GM21381 (cell line): ENCODE measurements at regions not wholly inside any gene's neighbourhood (a gene's known extent, or its start where the extent isn't known, plus 50 kb on each side); places are given as distances from the start of the nearest gene placed in this dataset.

Source experiments
- ATAC-seq: cut with Tn5 transposase; IDR thresholded peaks from one replicate; pipeline ENCODE4 v1.9.1; 2021; ENCODE audit warnings: mild to moderate bottlenecking, moderate library complexity; ENCODE audit not compliant: unreplicated experiment

DNA sequence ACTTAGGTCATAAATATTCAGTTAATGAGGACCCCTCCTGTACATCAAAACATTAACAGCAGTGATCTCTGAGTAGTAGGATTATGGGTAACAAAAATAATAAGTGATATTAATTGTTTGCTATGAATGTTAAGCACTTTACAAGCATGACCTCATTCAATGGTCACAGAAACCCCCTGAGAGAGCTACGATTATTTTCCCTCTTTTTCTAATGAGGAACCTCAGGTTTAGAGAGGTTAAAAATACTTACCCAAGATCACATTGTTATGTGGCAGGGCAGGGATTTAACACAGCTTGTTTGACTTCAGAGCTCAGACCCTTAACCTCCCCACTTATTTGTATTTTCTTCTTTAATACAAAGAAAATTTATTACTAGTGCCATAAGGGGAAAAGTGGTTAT lies 228.2 kb downstream of the TBL1XR1 start:
- ATAC-seq, result no peak

- no peak for ATAC-seq
Observed at GRCh38 chr3:176968631-176969030, 228.7 kb downstream of the TBL1XR1 start.

DNA sequence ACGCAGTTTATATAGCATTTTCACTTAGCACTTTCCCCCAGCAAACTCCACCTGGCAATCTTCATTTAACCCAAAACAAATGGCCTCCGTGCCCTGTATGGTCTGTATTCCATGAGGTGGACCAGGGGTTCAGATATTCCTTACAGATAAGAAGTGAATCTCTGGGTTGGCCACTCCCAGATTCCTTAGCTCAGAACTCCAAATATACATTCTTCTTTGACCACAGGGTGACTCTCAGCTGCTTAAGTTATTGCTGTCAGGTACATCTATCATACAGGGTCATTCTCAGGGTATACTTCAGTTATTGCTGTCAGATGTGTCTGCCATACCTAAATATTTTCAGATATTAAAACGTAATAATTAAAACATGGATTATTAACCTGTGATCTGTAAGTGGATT lies 229.8 kb downstream of the TBL1XR1 start:
- ATAC-seq, result no peak

GRCh38 chr3:176964661-176965060 lies 232.6 kb downstream of the TBL1XR1 start:
- no peak for ATAC-seq

- ATAC-seq, result no peak
Observed at GRCh38 chr3:176961916-176962315, 235.4 kb downstream of the TBL1XR1 start.

DNA sequence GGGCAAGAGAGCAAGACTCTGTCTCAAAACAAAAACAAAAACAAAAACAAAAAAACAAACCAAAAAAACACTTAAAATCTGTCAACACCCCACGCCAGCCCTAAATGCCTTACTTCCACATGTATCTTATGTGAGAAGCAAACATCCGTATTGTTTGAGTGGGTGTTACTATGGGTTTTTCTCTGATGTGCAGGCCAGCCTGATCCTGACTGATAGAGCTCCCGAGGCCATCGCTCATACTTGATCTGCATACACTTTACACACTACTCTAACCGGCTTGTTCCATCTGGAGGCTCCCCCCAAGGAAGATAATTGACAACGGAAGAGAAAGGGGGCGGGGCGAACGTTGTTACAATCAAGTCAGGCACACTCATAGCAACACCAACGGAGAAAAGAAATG lies 237.4 kb downstream of the TBL1XR1 start:
- no peak for ATAC-seq

GRCh38 chr3:176958560-176958959 lies 238.7 kb downstream of the TBL1XR1 start:
- no peak for ATAC-seq

DNA sequence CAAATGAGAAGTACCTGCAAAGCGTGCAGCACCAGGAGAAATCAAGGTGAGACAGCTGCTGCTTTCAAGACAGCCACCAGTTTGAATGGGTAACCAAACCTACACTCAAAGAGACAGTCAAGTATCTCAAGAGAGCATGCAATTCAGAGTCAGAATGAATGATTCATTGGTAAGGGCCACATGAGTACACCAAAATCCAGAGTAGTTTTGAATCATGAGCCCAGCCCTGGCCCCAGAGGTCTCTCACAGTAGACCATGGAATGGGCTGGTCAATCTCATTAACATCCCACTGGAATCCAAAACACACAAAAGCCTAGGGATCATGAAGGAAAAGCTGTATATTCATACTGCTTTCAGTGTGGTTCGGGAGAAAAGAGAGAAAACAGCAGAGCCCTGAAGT lies 242.8 kb downstream of the TBL1XR1 start:
- ATAC-seq, result no peak

DNA sequence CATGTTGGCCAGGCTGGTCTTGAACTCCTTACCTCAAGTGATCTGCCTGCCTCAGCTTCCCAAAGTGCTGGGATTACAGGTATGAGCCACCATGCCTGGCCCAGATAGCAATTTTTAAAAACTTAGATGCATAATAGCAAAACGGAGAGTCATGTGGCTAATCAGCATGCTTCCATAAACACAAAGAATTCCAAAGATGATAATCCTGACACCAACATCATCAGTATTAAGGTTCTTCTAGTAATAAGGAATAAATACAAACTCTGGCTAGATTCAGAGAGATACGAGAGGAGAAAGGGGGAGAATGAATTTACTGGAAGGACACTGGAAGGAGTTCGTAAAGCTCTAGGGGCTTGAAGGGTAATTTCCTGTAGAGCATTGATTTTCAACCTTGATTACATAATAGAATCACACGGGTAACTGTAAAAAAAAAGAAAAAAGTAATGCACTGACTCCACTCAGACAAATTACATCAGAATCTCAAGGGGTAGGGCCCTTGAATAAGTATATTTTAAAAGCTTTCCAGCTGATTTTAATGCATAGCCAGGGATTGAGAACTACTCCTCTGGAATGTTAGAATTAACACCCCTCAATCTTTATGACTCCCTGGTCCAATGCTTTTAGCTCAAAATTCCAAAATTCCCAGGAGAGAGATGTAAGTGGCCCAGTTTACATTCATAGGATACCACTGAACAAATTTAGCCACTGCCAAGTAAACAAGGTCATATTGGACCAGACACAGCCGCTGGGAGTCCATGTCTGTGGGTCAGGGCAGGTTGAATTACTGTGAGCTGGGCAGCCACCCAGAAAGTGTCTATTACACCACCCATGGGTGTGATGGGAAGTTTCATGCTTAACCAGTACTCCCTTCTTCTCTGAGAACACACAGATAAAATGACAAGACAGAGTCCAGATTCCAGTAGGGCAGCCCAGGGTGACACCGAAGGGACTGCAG lies 243.9 kb downstream of the TBL1XR1 start:
- no peak for ATAC-seq

DNA sequence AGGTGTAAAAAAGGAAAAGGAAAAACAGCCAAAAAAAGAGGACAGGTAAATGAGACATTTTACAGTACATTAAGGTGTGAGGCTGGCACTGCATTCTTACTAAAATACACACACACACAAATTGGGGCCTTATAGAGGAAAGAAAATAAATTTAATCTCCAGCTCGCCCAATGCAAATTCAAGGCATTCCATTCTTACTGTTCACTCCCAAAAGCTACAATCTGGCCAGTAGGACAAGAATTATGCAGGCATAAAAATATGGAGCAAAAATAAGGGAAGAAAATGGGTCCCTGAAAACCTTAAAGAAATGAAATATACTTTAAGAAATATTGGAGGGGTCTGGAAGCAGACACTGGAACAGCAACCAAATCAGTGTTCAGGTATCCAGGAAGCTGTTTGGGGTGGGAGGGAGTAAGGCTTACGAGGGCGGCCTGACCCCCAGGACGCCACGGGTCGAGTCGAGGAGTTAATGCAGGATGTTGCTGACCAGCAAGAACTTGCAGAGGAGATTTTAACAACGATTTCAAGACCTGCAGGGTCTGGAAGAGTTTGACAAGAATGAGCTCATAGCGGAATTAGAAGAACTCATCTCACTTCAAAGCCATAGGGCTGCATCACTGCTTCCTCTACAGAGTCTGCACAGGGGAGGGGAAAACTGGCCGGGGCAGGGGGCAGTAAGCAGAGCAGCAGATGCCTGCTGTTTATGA lies 245.5 kb downstream of the TBL1XR1 start:
- ATAC-seq, result no peak

- ATAC-seq, result no peak
Observed at GRCh38 chr3:176951144-176951543, 246.1 kb downstream of the TBL1XR1 start.

DNA sequence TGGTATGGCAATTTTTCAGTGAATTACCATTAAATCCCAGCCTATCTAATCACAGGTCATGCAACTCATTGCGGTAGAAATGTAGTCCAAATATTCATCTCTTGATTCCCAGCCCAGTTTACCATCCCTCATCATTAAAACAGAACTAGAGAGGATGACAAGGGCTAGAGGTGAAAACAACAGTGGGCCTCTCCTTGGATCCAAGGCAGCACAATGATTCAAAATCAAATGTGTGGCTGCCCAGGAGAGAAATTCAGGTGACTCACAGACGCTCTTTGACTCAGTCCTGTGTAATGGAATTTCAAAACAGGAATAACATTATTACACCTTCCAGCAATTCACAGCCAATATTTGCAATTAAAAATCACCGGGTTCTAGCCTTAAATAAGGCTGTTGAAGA lies 246.5 kb downstream of the TBL1XR1 start:
- no peak for ATAC-seq

GRCh38 chr3:176948151-176948550 lies 249.1 kb downstream of the TBL1XR1 start:
- no peak for ATAC-seq

DNA sequence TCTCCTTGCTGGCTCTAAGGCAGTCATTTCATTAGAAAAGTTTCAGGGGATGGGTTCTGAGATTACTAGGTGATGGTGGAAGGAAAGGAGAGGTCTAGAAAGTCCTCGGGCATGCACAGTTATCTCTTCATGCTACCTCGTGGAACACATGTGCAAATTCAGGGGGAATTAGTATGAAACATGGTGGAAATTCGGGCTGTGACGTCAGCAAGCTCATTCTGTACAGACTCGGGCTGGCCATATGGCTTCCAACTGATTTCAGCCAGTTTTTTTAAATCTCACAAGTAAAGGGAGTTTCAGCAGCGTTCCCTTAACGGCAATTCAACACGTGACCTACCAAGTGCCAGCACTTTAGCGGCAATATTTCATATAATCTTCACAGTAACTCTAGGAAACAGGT lies 251.1 kb downstream of the TBL1XR1 start:
- ATAC-seq, result no peak

GRCh38 chr3:176942305-176942704 lies 255.0 kb downstream of the TBL1XR1 start:
- no peak for ATAC-seq

DNA sequence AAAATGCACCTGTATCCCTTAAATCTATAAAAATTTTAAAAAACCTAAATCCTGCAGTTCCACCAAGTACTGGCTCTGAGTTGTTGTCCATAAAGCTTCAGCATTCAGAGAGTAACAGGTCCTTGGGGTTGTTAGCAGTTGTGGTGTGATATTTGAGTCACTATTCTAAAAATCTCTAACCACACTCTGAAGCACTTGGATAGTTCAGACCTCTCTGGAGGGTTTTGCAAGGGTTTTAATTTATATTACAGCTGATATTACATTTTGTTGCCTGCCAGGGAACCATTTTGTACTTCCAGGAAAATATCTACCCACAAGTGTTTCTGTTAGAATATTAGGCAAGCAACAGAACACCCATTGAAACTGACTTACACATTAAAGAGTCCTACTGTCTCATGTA lies 255.6 kb downstream of the TBL1XR1 start:
- ATAC-seq, result no peak

- peak; percentile 99 for ATAC-seq
Observed at GRCh38 chr3:176939022-176939817, 258.1 kb downstream of the TBL1XR1 start.

GRCh38 chr3:176937994-176938393 lies 259.3 kb downstream of the TBL1XR1 start:
- no peak for ATAC-seq

DNA sequence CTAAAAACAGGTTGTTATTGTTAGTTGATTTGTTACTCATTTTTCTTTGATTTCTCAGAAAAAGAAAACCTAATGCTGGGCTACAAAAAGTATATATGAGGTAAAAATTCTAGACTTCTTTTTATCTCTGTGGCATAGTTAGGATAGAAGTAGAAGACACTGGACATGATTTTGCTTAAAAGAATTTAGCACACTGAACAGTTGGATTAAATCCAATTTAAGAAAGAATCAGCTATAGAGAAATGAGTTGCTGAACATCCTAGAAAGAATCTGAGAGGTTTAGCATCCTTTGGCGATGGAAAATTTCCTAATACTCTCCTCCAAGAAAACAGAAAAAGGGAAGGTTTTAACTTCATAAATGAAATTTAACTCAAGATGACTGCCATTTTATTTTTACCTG lies 259.7 kb downstream of the TBL1XR1 start:
- ATAC-seq, result no peak

- no peak for ATAC-seq
Observed at GRCh38 chr3:176935194-176935888, 261.9 kb downstream of the TBL1XR1 start.

- ATAC-seq, result no peak
Observed at GRCh38 chr3:176934698-176935097, 262.6 kb downstream of the TBL1XR1 start.
